HG03575 (cell line): ENCODE measurements at regions not wholly inside any gene's neighbourhood (a gene's known extent, or its start where the extent isn't known, plus 50 kb on each side); places are given as distances from the start of the nearest gene placed in this dataset.
"Not testable (repeated sequence)": the region's sequence is repeated elsewhere in the genome, so short reads cannot be mapped to it uniquely, and the experiment has no call there.

ENCODE experiments used
- ATAC-seq: cut with Tn5 transposase; IDR thresholded peaks from one replicate; pipeline ENCODE4 v1.9.1; 2021; ENCODE audit not compliant: unreplicated experiment, insufficient number of reproducible peaks, low FRiP score; ENCODE audit errors: extremely low read depth

GRCh38 chr9:42239445-42240260, 56.2 kb downstream of the SPATA31A6 start:
- not testable (repeated sequence) for ATAC-seq

- not testable (repeated sequence) for ATAC-seq
Measured at GRCh38 chr9:42240261-42240579, 56.8 kb downstream of the SPATA31A6 start.

GRCh38 chr9:42243211-42243610, 59.8 kb downstream of the SPATA31A6 start:
- ATAC-seq: not testable (repeated sequence)

DNA sequence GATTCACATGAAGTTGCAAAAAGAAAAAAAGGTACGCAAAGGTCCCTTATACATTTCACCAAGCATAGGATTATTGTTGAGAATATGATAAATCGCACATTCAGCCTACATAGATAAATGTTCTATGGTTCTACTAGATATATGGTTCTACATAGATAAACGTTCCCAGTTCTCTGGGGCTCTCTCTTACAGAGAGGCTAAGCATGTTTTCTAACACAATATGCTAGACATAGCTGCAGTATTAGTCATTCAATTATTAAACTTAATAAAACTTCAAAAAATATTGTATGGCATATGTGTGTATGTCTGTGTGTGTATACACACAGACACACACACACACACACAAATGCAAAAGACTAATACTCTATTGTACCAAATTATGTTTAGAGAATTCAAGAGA, 60.4 kb downstream of the SPATA31A6 start:
- not testable (repeated sequence) for ATAC-seq

GRCh38 chr9:42268729-42269128, 85.3 kb downstream of the SPATA31A6 start:
- not testable (repeated sequence) for ATAC-seq

DNA sequence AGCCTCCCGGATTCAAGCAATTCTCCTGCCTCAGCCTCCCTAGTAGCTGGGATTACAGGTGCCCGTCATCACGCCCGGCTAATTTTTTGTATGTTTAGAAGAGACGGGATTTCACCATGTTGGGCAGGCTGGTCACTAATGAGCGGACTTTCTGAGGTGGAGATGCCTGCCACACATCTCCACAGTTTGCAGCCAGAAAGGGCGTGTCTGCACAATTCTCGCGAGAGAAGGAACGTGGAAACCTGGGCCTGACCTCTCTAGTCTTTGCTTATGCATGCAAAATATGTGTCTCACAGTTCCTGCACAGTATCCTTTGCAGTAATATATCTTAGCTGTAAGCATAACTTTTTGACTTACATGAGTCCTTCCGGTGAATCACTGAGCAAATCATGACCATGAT, 85.7 kb downstream of the SPATA31A6 start:
- ATAC-seq: not testable (repeated sequence)

DNA sequence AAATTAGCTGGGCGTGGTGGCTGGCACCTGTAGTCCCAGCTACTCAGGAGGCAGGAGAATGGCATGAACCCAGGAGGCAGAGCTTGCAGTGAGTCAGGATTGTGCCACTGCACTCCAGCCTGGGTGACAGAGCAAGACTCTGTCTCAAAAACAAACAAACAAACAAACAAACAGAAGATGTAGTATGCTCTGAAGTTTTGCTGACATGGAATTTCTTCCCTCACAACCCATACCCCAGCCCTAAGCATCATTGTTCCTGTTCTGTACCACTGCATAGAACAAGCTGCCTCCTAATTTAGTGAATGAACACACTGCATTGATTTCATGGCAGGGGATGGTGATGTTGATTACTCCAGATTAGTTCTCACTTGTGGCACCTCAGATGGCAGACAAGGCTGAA, 89.7 kb downstream of the SPATA31A6 start:
- ATAC-seq: not testable (repeated sequence)

GRCh38 chr9:42275141-42275540, 91.7 kb downstream of the SPATA31A6 start:
- no peak for ATAC-seq

- not testable (repeated sequence) for ATAC-seq
Measured at GRCh38 chr9:42282531-42283178, 99.2 kb downstream of the SPATA31A6 start.

- ATAC-seq: not testable (repeated sequence)
Measured at GRCh38 chr9:42283179-42283543, 99.7 kb downstream of the SPATA31A6 start.

DNA sequence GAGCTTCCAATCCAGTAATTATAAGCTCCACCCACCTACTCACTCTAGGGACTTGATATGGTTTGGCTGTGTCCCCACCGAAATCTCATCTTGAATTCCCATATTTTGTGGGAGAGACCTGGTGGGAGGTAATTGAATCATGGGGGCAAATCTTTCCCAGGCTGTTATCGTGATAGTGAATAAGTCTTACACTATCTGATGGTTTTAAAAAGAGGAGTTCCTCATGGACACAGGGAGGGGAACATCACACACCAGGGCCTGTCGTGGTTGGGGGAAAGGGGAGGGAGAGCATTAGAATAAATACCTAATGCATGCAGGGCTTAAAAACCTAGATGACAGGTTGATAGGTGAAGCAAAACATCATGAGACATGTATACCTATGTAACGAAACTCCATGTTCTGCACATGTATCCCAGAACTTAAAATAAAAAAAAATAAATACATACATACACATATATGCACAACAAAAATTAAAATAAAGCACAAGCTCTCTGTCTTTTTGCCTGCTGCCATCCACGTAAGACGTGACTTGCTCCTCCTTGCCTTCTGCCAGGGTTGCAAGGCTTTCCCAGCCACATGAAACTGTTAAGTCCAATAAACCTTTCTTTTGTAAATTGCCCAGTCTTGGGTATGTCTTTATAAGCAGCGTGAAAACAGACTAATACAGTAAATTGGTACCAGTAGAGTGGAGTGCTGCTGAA, 102.8 kb downstream of the SPATA31A6 start:
- ATAC-seq: not testable (repeated sequence)

DNA sequence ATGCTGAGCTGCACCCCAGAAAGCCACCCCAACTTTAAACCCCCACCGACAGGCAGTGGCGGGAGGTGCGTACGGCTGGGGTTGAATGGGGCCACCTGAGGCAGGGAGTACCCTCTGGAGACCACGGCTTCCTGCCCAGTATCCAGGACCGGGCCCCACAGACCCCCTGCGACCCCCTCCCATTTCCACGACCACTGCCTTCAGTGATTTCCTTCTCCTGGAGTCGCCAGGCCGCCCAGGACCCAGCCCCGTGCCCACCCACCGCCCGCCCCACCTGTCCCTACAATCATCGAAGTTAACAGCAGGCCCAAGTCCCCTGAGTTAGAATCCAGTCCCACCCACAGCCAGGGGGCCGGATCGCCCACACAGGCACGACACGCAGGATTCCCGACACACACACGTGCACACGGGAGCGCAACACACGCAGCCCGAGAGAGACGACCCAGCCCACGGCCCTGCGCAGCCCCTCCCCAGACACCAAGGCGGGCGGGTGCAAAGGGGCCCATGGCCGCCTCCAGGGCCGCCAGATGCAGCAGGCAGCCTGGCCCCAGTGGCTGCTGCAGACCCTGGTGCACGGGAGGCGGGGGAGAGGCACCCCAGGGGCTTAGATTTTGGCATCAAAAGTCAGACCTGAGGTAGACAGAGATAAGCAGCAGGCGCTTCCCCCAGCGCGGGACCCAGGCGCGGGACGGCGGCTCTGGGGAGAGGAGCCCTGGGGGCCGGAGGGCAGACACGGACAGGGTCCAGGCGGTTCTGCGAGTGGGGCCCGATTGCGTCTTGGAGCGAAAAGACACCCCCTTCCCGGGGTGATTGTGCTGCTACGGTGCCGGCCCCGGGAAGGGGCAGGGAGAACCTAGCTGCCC, 104.8 kb downstream of the SPATA31A6 start:
- not testable (repeated sequence) for ATAC-seq

GRCh38 chr9:42288865-42289229, 105.4 kb downstream of the SPATA31A6 start:
- ATAC-seq: not testable (repeated sequence)

- ATAC-seq: not testable (repeated sequence)
Measured at GRCh38 chr9:42300124-42300523, 116.7 kb downstream of the SPATA31A6 start.

DNA sequence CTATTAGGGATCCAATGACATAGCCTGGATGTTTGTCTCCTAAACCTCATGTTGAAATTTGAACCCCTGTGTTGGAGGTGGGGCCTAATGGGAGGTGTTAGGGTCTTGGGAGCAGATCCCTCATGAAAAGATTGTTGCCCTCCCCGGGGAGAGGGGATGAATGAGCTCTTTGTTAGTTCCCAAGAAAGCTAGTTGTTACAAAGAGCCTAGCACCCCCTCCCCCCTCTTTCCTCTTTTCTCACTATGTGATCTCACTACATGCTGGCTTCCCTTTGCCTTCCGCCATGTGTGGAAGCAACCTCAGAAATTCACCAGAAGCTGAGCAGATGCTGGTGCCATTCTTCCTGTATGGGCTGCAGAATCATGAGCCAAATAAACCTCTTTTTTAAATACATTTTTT, 123.2 kb downstream of the SPATA31A6 start:
- not testable (repeated sequence) for ATAC-seq

DNA sequence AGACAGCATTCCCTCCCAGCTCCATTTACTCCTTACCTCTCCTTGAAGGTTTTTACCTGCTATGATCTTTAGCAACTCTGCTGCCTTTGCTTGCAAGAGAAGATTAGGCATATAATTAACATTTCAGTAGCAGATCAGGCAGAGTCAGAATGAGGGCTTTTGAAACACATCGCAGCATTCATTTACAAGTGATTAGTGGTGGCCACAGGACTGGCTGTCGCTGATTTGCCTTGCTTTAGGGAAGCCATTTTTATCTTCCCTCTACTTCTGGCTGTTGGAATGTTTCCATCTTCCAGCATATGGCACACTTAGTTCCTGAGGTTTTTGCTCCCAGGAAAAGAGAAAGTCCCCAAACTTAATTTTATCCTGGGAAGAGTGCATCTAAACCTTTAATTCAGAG, 124.0 kb downstream of the SPATA31A6 start:
- ATAC-seq: not testable (repeated sequence)

- not testable (repeated sequence) for ATAC-seq
Measured at GRCh38 chr9:42310972-42311371, 127.5 kb downstream of the SPATA31A6 start.

DNA sequence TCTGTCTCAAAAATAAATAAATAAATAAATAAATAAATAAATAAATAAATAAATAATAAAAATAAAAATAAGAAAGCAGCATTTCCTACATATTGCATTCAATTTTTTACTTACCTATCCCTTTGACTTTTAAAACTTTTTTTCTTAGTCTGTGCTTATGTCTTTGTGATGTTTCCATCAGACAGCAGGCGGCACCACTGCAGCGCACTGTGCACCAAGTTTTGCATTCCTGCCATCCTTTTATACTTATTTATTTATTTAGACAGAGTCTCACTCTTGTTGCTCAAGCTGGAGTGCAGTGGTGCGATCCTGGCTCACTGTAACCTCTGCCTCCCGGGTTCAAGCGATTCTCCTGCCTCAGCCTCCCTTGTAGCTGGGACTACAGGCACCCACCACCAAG, 132.6 kb downstream of the SPATA31A6 start:
- not testable (repeated sequence) for ATAC-seq

DNA sequence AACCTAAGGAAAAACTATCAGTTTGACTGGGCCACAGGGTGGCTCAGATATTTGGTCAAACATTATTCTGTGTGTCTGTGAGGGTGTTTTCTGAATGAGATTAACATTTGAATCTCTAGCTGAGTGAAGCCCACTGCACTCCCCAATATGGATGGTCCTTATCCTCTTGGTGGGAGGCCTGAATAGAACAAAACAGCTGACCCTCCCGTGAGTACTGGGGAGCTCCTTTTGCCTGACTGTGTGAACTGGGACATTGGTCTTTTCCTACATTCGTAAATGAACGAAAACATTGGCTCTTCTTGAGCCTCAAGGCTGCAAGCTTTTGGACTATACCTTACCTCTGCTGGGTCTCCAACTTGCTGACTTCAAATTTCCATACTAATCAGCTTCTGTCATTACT, 134.2 kb downstream of the SPATA31A6 start:
- ATAC-seq: not testable (repeated sequence)
